HG02973 (cell line): ENCODE measurements at regions not wholly inside any gene's neighbourhood (a gene's known extent, or its start where the extent isn't known, plus 50 kb on each side); places are given as distances from the start of the nearest gene placed in this dataset.
A peak's percentile ranks its signal among the peaks of the same experiment; 100 is the strongest.

Experiments
- ATAC-seq: cut with Tn5 transposase; IDR thresholded peaks from one replicate; pipeline ENCODE4 v1.9.1; 2021; ENCODE audit warnings: moderate library complexity; ENCODE audit not compliant: unreplicated experiment

DNA sequence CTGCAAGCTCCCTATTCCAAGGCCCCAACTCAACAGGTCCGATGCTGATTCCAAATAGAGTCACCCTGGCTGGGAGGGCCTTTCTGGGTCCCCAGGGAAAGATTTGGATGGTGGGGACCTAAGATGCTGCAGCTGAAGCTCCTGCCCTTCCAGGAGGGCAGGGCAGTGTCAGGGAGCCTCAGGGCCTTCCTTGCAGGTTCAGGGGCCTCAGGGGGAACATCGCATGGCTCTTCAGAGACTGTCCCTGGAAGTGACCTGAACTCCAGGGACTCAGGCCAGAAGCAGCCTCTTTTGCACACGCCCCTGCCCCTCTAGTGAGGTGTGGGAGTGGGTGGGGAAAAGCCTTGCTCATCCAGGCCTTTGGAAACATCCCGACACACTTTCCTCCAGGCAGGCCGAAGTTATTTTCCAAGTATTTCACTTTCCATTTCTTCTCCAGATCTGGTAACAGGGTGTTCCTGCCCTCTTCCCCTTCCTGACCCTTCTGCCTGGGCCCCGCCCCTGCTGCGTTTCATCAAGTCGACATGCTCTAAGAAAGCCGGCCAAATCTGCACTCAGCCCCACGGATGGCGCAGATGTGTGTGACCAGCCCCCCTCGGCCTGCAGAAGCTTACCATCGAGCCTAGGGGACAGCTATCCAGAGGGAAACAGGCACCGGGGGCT, 159.5 kb downstream of the FGF18 start:
- no peak for ATAC-seq

DNA sequence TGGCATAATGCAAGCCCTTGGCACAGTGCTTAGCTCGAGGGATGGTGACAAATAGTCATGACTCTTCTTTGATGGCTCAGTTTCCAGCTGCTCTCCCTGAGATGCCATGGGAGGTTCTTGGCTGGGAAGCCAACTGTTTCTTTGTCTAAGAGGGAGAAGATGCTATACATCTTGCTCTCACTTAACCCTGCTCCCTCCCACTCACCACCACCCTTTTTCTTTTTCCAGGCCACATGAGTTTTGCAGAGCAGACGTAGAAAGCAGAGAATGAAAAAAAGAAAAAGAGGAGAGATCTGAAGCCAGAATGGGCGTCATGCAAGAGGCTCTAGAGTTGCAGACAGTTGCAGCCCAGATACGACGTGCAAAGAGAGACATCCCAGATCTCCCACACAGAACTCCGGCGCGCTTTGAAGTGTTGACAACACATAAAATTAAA, 160.5 kb downstream of the FGF18 start:
- no peak for ATAC-seq

DNA sequence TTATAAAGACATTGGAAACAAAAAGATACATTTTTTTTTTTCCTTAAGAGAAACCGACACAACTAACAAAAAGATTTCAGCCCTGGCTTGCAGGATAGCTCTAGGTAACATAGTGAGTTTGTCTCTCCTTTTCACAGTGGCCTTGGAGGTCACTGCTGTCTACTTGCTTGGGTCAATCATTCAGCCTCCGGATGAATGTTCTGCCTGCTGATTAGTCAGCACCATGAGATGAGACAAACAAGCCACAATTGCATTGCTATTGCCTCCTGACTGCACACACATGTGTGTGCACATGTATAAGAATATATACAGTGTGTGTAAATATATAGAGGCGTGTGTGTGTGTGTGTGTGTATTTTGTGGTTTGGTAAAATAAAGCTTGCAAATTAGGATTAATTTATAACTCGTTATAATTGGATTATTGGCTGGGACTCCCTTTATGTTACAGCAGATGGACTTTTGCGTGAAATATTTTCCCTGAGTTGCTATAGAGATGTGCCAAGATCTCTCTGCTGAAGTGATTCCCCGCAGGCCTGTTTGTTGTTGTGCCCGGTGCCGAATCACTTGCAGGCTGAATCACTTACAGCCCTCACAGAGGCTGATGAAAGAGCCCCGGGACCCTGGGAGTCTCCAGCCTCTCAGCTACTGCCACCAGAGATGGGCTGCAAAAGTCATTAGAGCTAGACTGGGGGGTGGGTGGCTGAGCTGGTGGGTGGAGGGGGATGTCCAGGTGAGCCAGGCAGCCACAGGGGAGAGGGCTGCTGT, 161.2 kb downstream of the FGF18 start:
- no peak for ATAC-seq

DNA sequence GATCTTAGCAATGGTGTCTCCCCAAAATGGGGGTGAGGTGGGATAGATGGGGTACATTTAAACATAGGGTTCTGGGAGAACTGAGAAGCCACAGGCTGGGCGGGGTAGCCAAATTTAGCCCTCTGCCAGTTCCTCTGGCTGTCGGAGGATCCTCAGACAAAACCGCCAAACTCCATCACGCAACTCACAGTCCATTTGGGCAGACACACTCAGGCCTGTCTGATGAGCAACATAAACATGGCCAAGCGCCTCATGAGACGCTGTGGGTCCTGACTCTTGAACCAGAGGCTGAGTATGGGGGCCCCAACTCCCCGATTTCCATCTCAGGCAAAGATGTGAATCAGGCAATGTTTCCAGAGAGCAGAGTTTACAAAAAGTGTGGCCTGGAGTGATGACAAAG, 162.3 kb downstream of the FGF18 start:
- no peak for ATAC-seq

DNA sequence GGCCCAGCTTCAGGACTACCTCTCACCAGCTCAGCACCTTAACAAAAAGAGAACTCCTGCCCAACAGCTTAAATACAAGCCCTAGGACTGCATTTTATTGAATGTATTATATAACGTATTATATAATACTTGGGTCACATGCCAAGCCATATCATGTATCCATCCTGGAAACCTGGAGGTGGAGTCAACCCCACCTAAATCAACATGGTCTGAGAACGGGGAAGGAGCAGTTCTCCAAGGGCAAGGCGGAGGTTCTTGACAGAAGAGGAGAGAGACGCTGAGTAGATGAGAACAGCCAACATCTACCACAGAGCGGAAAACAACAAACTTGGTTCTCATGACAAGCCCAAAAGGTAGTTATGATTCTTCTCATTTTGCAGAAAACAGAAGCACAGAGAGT, 163.4 kb downstream of the FGF18 start:
- no peak for ATAC-seq

DNA sequence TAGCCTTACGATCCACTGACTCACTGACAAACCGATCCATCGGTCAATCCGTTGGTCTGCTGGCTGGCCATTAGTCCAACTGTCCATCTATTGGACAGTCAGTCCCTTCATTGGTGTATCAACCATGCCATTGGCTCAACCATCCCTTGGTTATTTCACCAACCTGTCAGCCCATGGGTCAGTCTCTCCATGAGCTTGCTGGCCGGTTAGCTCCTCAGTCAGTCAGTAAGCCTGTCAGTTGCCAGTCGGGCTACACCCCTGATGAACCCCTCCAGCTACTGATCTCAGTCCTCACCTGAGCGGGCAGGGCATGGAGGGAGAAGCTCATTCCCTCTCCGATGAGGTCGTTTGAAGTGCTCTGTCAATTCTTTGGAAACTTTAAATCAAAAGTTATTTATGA, 166.5 kb downstream of the FGF18 start:
- no peak for ATAC-seq

DNA sequence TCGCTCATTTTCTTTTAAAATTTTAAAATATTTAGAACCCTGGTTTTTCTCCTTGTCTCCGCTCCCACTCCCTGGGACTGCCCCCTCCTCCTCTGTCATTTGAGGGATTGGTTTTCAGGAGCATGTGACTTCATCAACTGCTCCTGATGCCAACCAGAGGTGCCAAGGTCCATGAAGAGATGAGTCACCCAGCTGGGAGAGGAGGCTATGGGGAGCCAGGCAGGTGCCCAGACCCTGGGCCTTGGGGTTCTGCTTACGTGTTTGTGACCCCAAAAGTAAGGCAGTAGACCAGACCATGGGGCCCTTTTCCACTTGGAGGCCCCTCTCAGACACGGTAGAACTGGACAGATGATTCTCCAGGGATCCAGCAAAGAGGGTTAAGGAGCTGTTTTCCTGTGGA, 167.0 kb downstream of the FGF18 start:
- ATAC-seq, result no peak

DNA sequence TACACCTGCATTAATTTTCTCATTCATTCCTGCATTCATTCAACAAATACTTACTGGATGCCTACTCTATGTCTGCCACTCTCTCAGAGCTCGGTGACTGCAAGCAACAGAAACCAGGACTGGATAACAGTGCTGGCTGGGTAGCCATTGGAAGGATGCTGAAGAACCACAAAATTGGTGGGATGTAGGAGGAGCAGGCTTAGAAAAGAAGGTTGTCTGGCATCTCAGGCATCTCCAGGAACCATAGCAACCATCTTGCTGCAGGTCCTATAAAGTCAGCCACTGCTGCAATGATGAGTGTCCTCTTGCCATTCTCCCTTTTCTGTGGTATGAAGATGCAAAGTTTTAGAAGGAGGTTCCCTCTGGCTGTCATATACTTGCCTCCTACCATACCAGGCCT, 168.6 kb downstream of the FGF18 start:
- no peak for ATAC-seq

DNA sequence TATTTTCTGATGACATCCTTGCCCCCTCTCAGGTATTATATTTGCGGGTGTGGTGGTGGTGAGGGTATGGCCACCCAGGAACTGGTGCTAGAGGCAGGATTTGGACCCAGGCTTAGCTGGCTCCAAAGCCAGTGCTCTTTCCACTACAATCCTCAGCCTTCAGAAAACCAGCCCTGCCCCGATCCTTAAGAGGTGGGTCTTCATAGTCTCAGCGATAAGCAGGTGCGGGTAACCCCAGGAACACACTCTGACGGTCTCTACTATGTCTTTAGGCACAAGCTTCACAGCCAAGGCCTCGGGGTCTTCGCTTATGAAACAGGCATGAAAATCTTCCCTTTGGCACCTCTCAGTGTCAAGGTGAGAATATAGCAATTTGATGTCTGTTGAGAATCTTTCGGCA, 169.3 kb downstream of the FGF18 start:
- ATAC-seq, result no peak

DNA sequence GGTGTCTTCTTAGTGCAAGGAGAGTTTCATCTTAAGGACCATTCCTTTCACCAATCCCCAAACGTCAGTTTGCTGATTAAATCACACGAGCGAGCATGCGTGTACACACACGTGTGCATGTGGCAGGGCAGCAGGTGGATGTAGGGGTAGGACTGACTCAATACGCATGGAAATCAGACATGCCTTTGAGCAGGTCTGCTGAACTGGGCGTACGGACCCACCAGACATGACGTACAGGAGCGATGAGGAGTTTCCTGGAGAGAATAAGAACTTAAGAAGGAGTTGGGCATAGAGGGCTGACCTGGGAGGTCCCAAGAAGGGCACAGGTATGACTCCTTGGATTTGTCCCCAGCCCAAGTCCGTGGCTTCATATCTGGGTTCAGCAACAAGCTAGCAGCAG, 170.0 kb downstream of the FGF18 start:
- no peak for ATAC-seq

DNA sequence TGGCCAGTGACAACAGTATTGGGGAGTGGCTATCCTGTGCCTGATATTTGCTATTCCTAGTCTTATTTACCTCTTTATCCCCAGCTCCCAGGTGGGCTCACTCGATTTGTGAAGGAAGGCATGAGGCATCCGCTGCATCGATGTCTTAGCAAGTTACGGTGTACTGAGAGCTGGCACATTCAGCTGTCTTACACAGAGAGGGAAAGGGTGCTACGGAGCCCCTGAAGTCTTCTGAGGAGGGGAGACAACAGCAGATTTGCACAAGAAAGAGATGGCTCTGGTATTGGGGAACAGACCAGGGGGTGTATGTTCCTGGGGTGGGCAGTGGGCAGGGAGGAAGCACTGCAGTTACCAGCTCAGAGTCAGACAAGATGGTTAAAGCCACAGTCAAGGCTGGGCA, 172.6 kb downstream of the FGF18 start:
- no peak for ATAC-seq

DNA sequence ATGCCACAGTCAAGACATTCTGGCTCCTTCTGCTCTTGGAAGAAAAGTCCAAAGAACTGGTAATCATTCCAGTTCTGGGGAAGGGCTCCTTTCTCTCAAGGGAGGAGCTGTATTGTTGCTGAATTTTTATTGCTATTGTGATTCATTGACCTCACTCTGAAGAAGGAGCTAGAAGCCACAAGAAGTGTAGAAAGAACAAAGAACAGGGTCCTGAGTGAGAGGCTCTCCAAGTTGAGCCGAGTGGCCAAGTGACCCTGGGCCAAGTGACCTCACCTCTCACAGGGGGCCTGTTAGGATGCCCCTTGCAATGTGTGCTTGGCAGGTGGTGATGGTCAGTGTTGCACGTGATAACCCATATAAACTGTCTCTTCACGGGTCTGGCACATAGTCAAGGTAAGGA, 173.3 kb downstream of the FGF18 start:
- ATAC-seq, result no peak

DNA sequence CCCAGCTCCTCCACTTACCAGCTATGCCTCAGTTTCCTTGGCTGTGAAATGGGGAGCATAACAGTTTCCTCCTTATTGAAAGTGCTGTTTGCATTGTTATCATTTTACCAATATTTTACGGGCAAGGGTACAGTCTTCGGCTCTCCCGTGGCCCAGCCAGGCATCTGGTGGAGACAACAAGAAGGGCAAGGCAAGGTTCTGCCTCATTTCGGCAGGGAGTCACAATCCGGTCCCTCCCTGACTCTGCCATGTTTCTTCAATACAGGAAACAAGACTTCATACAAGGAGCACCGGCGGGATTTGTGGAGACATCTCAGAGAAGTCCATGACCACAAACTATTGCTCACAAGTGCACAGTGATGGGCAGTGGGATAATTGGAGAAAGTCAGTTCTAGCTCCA, 174.0 kb downstream of the FGF18 start:
- ATAC-seq, result no peak

DNA sequence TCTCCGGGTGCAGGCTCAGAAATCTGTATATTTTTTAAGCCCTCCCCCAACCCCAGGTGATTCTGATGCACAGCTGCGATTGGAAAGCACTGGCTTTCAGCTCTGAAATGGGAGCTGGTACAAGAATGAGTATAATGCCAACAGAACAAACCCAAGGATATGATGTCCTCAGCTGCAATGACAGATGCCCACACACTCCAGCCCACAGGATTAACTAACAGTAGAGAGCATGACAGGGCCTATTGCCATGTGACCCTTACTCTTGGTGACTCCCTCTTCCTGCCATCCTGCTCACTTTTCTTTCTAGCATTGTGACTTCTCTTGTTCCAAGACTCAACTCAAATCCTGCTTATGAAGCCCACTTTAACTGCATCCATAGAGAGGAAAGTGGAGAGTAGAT, 174.5 kb downstream of the FGF18 start:
- no peak for ATAC-seq

DNA sequence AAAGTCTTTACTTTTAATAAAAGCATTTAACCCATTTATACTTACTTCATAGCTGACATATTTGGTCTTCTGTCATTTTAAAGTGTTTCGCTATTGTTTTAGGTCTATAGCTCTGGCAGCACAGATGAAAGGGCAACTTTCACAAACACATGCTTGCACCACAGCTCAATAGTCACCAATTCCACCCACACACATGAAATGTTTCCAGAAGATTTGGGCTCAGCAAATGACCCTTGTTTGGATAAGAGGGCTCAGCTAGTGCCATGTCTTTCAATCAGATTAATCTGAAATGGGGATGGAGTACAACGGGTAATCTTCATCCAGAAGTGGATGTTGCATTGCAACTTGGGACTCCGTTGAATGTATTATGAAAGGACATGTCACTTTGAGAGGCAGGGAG, 176.0 kb downstream of the FGF18 start:
- no peak for ATAC-seq

DNA sequence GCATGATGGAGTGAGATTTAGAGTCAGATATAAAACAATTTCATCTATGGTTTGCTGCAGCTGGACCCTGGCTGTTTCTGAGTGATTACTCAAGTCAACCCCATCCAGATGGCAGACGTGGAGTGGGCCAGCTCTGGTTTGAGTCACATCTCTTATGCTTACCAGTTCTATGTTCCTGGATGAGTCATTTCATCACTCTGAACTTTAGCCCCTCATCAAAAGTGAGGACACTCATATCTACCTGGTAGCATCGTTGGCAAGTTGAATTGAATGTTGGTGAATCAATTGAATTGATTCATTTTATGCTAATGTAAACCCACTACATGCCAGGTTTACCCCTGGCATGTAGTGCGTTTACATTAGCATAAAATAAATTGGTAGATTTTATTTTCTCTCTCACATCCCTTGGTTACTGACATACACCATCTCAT, 176.4 kb downstream of the FGF18 start:
- peak; percentile 80 for ATAC-seq

DNA sequence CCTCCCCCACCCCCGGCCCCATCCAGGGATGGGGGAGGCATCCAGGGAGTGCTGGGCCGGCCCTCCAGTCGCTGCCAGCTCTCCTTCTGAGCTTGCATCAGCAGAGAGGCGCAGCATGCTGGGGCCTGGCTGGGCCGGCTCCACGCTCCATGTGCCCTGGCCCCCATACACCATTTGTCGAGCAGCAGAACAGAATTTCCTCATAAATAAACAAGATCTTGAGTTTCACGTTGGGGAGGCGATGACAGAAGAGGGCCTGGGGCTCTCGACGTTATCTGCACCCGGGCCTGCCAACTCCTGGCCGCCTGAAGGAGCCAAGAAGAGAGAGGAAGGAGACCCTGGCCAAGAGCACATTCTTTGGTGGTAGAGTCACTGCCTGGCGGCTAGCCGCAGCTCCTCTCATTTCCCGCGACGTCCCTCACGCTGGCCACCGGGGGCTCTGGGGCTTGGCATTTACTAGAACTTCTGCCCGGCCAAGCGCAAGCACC, 177.0 kb downstream of the FGF18 start:
- ATAC-seq, result no peak

DNA sequence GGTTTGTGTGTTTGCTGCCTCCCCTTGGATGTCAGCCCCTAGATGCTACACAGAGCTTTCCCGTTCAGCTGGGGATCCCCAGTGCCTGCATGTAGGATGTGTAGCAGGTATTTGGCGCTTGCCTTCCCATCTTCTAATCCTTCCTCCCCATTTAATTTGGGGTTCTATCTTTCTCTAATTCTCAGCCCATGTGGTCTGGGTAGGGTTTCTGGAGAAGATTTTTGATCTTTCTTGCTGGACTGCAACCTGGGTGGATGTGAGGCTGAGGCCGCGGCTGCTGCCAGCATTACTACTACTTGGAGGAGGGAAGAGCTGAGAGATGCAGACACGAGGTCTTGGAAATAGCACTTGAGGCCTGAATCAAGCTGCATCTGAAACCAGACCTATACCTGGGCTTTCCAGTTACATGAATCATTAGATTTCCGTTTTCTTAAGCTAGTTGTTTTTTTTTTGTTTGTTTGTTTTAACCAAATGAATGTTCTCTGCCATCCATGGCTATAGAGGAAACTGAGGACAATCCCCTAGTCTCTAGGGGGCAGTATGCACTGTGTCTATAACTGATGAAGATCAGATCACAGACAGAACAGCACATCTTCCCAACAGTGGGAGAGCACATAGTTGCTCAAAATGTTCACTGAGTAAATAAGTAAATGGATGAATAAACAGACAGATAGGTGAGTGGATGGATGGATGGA, 178.6 kb downstream of the FGF18 start:
- ATAC-seq, result no peak

DNA sequence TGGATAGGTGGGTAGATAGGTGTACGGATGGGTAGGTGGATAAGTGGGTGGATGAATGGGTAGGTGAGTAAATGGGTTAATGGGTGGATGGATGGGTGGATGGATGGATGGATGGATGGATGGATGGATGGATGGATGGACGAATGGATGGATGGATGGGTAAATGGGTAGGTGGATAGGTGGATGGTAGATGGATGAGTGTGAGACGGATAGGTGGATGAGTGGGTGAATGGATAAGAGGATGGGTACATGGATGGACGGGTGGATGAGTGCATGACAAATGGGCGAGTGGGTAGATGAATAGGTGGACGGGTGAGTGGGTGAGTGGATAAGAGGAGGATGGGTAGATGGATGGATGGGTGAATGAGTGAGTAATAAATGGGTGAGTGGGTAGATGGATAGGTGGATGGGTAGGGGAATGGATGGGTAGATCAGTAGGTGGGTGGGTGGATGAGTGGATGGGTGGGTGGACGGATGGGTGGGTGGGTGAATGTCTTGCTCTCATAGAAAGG, 179.2 kb downstream of the FGF18 start:
- no peak for ATAC-seq

DNA sequence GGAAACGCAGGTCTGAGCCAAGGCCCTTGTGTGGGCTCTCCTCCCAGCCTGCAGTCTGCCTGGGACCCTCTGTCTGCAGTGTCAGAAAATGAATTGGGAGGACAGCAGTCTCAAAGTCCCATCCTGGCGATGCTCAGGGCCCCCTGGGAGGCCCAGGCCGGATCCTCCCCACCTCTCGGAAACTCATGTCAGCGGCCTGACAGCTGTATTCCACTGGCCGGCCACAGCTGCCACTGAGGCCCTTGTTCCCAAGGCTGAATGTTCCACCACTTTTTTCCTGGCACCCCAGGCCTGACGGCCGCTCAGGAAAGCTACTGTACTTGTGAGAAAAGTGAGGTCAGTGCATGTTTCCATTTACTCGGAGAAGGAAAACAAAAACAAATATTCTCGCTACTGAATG, 180.0 kb downstream of the FGF18 start:
- ATAC-seq, result no peak

DNA sequence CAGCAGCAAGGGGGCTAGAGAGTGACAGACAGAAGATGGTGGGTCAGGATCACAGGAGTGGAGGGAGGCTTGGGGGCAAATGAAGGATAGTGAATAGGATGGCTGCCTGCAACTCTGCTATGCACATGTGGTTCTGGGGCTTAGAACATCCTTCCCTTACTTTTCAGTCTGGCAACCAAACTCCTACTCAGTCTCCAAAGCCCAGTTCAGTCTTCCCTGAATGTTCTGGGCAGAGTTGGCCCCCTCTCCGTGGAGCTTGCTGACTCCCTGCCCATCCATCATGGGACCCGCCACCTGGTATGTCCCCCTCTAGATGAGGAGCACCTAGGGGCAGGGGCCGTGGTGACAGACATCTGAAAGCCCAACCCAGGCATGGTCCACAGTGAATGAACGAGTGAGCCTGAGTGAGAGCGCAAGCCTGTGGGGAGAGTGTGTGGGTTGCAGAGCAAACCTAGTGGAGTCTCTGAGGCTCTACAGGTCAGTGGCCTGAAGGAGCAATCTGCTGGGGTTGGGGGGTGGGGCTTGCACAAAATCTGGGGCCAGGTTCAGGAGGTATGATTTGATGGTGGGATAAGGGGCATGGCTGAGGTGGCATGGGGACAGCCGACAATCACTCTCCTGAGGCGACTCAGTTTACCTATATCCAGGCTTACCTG, 180.6 kb downstream of the FGF18 start:
- no peak for ATAC-seq
